Mucosa of descending colon (tissue), 3 donors: ENCODE measurements at regions not wholly inside any gene's neighbourhood (a gene's known extent, or its start where the extent isn't known, plus 50 kb on each side); places are given as distances from the start of the nearest gene placed in this dataset.

Experiments used
- ATAC-seq: fragments of 200-7000 bp; cut with Tn5 transposase; one replicate; pipeline ENCODE4 v1.9.1; 2020; ENCODE audit warnings: mild to moderate bottlenecking, moderate library complexity
- DNase-seq, 3 donors: peaks; one replicate each; pipeline ENCODE4 v3.0.0-alpha.2; 2020
- H3K36me3 ChIP-seq: fragments of 200-600 bp; one replicate; pipeline ENCODE4 v1.8.0; 2021; ENCODE audit warnings: low read depth, mild to moderate bottlenecking
- H3K4me1 ChIP-seq: fragments of 200-600 bp; one replicate; pipeline ENCODE4 v1.8.0; 2021; ENCODE audit warnings: low read depth, mild to moderate bottlenecking
- H3K4me3 ChIP-seq: fragments of 200-600 bp; one replicate; pipeline ENCODE4 v1.8.0; 2021; ENCODE audit warnings: mild to moderate bottlenecking
- H3K9me3 ChIP-seq: fragments of 200-600 bp; one replicate; pipeline ENCODE4 v1.8.0; 2021; ENCODE audit warnings: mild to moderate bottlenecking
- CTCF ChIP-seq: fragments of 200-600 bp; IDR thresholded peaks from one replicate; pipeline ENCODE4 v1.8.0; 2022; ENCODE audit warnings: antibody characterized with exemption, mild to moderate bottlenecking
- intact Hi-C, 2 donors: fragments of 100-400 bp; cut with DNase I in 1 of 2; cut with micrococcal nuclease in 1 of 2; formaldehyde crosslinking; loops; one replicate each; pipeline versions ENCODE4 v1.11.0 to v1.11.1; 2022; cut with DNase I, micrococcal nuclease
- donor health status: DM: no; HTN: no; CAD: no; lungs with moderate emphysema.
- donor health status: DM: no; HTN: no; CAD: no.
- donor health status: DM: no; HTN: yes; CAD: no.

GRCh38 chr14:71348394-71348793 is 441.1 kb downstream of the PCNX1 start:
- Histone ChIP-seq H3K9me3 (no peaks in the 10 kb centered on the region), H3K36me3 (no peaks in the 10 kb centered on the region), H3K4me3 (no peak overlapping the region), H3K4me1 (peaks cover 5% of the 10 kb centered on the region)
- ATAC-seq = no peak
- TF ChIP-seq CTCF = no peak
- intact Hi-C loops = no loop called here
- DNase-seq = no peak

GRCh38 chr14:71348817-71349216 is 441.6 kb downstream of the PCNX1 start:
- H3K4me1 ChIP-seq = peaks cover 5% of the 10 kb centered on the region
- DNase-seq (no peak), ATAC-seq (no peak)
- H3K4me3 ChIP-seq = no peak overlapping the region
- H3K9me3 ChIP-seq = no peaks in the 10 kb centered on the region
- intact Hi-C loops = no loop called here
- H3K36me3 ChIP-seq = no peaks in the 10 kb centered on the region
- no peak for TF ChIP-seq CTCF

- H3K9me3 ChIP-seq = no peaks in the 10 kb centered on the region
- H3K36me3 ChIP-seq = no peaks in the 10 kb centered on the region
- no peaks in the 10 kb centered on the region for H3K4me1 ChIP-seq
- intact Hi-C loops = no loop called here
- no peak for TF ChIP-seq CTCF
- ATAC-seq (no peak), DNase-seq (no peak)
- H3K4me3 ChIP-seq = no peak overlapping the region
These were observed 446.9 kb downstream of the PCNX1 start for GRCh38 chr14:71354142-71354541.

- intact Hi-C loops = no loop called here
- Histone ChIP-seq H3K9me3 (no peaks in the 10 kb centered on the region), H3K36me3 (no peaks in the 10 kb centered on the region), H3K4me3 (no peak overlapping the region), H3K4me1 (no peaks in the 10 kb centered on the region)
- no peak for TF ChIP-seq CTCF
- ATAC-seq (no peak), DNase-seq (peak in 1 of 3 donors; percentile 20)
These were observed 447.5 kb downstream of the PCNX1 start for GRCh38 chr14:71354801-71355200.

- H3K36me3 ChIP-seq = no peaks in the 10 kb centered on the region
- no peaks in the 10 kb centered on the region for H3K4me1 ChIP-seq
- DNase-seq (peak in 1 of 3 donors; percentile 17), ATAC-seq (peak; percentile 55)
- H3K4me3 ChIP-seq = no peak overlapping the region
- no peaks in the 10 kb centered on the region for H3K9me3 ChIP-seq
- no peak for TF ChIP-seq CTCF
- intact Hi-C loops = no loop called here
These were observed 448.3 kb downstream of the PCNX1 start for GRCh38 chr14:71355324-71356201.
